DOHH2 (cell line): ENCODE measurements at regions not wholly inside any gene's neighbourhood (a gene's known extent, or its start where the extent isn't known, plus 50 kb on each side); places are given as distances from the start of the nearest gene placed in this dataset.

Experiments
- H3F3A ChIP-seq: fragments of 200-600 bp; sonication (generic), shearing (Covaris generic); 2 replicates; pipeline ENCODE4 v1.6.0; 2016; ENCODE audit warnings: antibody characterized with exemption, mild to moderate bottlenecking; ENCODE audit not compliant: control insufficient read depth, insufficient read depth
- H3K27ac ChIP-seq: fragments of 200-600 bp; sonication (generic); 2 replicates; pipeline ENCODE4 v1.5.1; 2014; ENCODE audit warnings: low read depth, mild to moderate bottlenecking, low read length, moderate library complexity
- H3K27me3 ChIP-seq: fragments of 200-600 bp; sonication (generic); 2 replicates; pipeline ENCODE4 v1.6.1; 2014; ENCODE audit warnings: mild to moderate bottlenecking, low read length, mixed read lengths; ENCODE audit not compliant: control insufficient read depth
- H3K36me3 ChIP-seq: fragments of 200-600 bp; sonication (generic); 2 replicates; pipeline ENCODE4 v1.6.1; 2014; ENCODE audit warnings: mild to moderate bottlenecking, low read length, moderate library complexity, mixed read lengths; ENCODE audit not compliant: control insufficient read depth
- H3K4me1 ChIP-seq: fragments of 200-600 bp; sonication (generic); 2 replicates; pipeline ENCODE4 v1.6.1; 2014; ENCODE audit warnings: mild to moderate bottlenecking, low read length, mixed read lengths; ENCODE audit not compliant: control insufficient read depth
- H3K4me2 ChIP-seq: fragments of 200-600 bp; sonication (generic); 2 replicates; pipeline ENCODE4 v1.6.0; 2014; ENCODE audit warnings: mild to moderate bottlenecking, low read length, moderate library complexity
- H3K4me3 ChIP-seq: fragments of 200-600 bp; sonication (generic); 2 replicates; pipeline ENCODE4 v1.5.1; 2014; ENCODE audit warnings: mild to moderate bottlenecking, low read length, mixed read lengths
- H3K79me2 ChIP-seq: fragments of 200-600 bp; sonication (generic); 2 replicates; pipeline ENCODE4 v1.6.1; 2014; ENCODE audit warnings: mild to moderate bottlenecking, low read length, mixed read lengths; ENCODE audit not compliant: control insufficient read depth
- H3K9me2 ChIP-seq: fragments of 200-600 bp; sonication (generic); replicated peaks from 2 replicates; pipeline ENCODE4 v1.6.1; 2014; ENCODE audit warnings: mild to moderate bottlenecking, low read length, mixed read lengths; ENCODE audit not compliant: control insufficient read depth
- H3K9me3 ChIP-seq: fragments of 200-600 bp; sonication (generic); 2 replicates; pipeline ENCODE4 v1.6.1; 2014; ENCODE audit warnings: antibody characterized with exemption, low read length, mixed read lengths; ENCODE audit not compliant: control insufficient read depth, insufficient read depth
- H4K20me1 ChIP-seq: fragments of 200-600 bp; sonication (generic); 2 replicates; pipeline ENCODE4 v1.6.0; 2014; ENCODE audit warnings: low read depth, mild to moderate bottlenecking, antibody characterized with exemption, low read length, moderate library complexity; ENCODE audit not compliant: control insufficient read depth, insufficient read depth
- CTCF ChIP-seq: fragments of 200-600 bp; sonication (generic); IDR thresholded peaks from one replicate; pipeline ENCODE4 v1.5.1; 2014; ENCODE audit warnings: antibody characterized with exemption, mild to moderate bottlenecking, low read depth, low read length; ENCODE audit not compliant: poor library complexity, severe bottlenecking
- EZH2phosphoT487 ChIP-seq: fragments of 200-600 bp; sonication (generic); IDR thresholded peaks from 2 replicates; pipeline ENCODE4 v1.6.1; 2017; ENCODE audit warnings: borderline replicate concordance, mild to moderate bottlenecking, antibody characterized with exemption, low read length, moderate library complexity, mixed read lengths

- Histone ChIP-seq H3K27ac (no peak overlapping the region), H3K9me2 (no peaks in the 10 kb centered on the region), H3K4me3 (no peak overlapping the region), H3F3A (peaks cover 16% of the 10 kb centered on the region), H3K79me2 (peaks cover 95% of the 10 kb centered on the region), H3K27me3 (no peaks in the 10 kb centered on the region), H3K36me3 (peaks cover 88% of the 10 kb centered on the region), H3K4me2 (no peak overlapping the region), H3K9me3 (no peaks in the 10 kb centered on the region), H3K4me1 (0 out of 2 replicates have a peak, but pooled peaks cover 4% of the 10 kb centered on the region), H4K20me1 (no peaks in the 10 kb centered on the region; the same call in 1 of the 2 replicates)
- TF ChIP-seq EZH2phosphoT487 (no peak), CTCF (no peak)
These were observed 250.9 kb downstream of the PTPRC start for GRCh38 chr1:198889749-198890148.

GRCh38 chr1:198890214-198890930, 251.5 kb downstream of the PTPRC start:
- H3K4me3 ChIP-seq = no peak overlapping the region
- peaks cover 87% of the 10 kb centered on the region for H3K36me3 ChIP-seq
- TF ChIP-seq CTCF = no peak
- no peak for TF ChIP-seq EZH2phosphoT487

GRCh38 chr1:198892065-198892464, 253.2 kb downstream of the PTPRC start:
- TF ChIP-seq EZH2phosphoT487 (no peak), CTCF (no peak)
- Histone ChIP-seq H3K9me2 (no peaks in the 10 kb centered on the region), H3K4me2 (no peak overlapping the region), H4K20me1 (no peaks in the 10 kb centered on the region; the same call in 1 of the 2 replicates), H3K79me2 (peaks cover 94% of the 10 kb centered on the region), H3K4me1 (peaks cover 5% of the 10 kb centered on the region), H3K27ac (no peak overlapping the region), H3K4me3 (no peak overlapping the region), H3F3A (peaks cover 15% of the 10 kb centered on the region; the same call in 1 of the 2 replicates), H3K36me3 (peaks cover 90% of the 10 kb centered on the region), H3K9me3 (no peaks in the 10 kb centered on the region), H3K27me3 (no peaks in the 10 kb centered on the region)

More at GRCh38 chr1:198890214-198890930, 251.5 kb downstream of the PTPRC start:
- Histone ChIP-seq H3K79me2 (peaks cover 95% of the 10 kb centered on the region), H3K27me3 (no peaks in the 10 kb centered on the region), H3K4me1 (0 out of 2 replicates have a peak, but pooled peaks cover 4% of the 10 kb centered on the region), H3K4me2 (no peak overlapping the region), H3K27ac (no peak overlapping the region), H4K20me1 (no peaks in the 10 kb centered on the region; the same call in 1 of the 2 replicates), H3F3A (peaks cover 16% of the 10 kb centered on the region), H3K9me3 (no peaks in the 10 kb centered on the region), H3K9me2 (no peaks in the 10 kb centered on the region)
